NCI-H2029 treated with DMSO at 0.1 percent for 48 hours (cell line): ENCODE measurements at regions not wholly inside any gene's neighbourhood (a gene's known extent, or its start where the extent isn't known, plus 50 kb on each side); places are given as distances from the start of the nearest gene placed in this dataset.

ENCODE experiments used
- DNase-seq: peaks from one replicate; lab custom pipeline; 2025; lab: John Stamatoyannopoulos, UW

DNA sequence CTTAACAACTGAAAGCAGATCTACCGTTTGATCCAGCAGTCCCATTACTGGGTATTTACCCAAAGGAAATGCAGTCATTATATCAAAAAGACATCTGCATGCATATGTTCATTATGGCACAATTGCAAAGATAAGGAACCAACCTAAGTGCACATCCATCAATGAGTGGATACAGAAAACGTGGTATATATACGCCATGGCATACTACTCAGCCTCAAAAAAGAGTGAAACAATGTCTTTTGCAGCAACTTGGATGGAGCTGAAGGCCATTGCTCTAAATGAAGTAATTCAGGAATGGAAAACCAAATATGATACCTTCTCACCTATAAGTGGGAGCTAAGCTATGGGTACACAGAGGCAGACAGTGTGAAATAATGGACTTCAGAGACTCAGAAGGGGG, 169.3 kb downstream of the ZBTB18 start:
- DNase-seq: no peak

DNA sequence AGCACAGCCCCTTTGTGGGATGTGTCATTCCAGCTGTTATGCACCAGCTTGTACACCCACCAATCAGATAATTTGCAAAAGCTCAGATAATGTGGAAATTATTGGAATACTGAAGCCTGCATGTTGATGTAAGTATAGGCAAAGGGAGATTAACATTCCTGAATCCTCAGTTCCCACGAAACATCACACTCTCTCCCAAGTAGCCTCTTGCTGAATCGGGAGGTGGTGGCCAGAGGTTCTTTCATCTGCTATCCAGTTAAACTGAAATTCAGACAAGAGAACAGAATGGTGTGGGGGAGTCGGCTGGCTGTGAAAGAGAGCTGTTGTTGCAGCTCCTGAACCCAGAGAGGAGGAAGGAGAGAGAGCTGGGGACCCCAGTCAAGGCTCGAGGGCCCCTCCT, 170.9 kb downstream of the ZBTB18 start:
- DNase-seq: no peak

- DNase-seq: no peak
Observed at GRCh38 chr1:244224487-244225430, 173.7 kb downstream of the ZBTB18 start.

- DNase-seq: no peak
Observed at GRCh38 chr1:244226435-244226834, 175.4 kb downstream of the ZBTB18 start.

- DNase-seq: no peak
Observed at GRCh38 chr1:244230470-244230869, 179.4 kb downstream of the ZBTB18 start.

- no peak for DNase-seq
Observed at GRCh38 chr1:244231193-244231571, 180.1 kb downstream of the ZBTB18 start.

- peak; percentile 62 for DNase-seq
Observed at GRCh38 chr1:244231572-244232315, 180.7 kb downstream of the ZBTB18 start.

- DNase-seq: no peak
Observed at GRCh38 chr1:244234009-244234643, 183.0 kb downstream of the ZBTB18 start.

DNA sequence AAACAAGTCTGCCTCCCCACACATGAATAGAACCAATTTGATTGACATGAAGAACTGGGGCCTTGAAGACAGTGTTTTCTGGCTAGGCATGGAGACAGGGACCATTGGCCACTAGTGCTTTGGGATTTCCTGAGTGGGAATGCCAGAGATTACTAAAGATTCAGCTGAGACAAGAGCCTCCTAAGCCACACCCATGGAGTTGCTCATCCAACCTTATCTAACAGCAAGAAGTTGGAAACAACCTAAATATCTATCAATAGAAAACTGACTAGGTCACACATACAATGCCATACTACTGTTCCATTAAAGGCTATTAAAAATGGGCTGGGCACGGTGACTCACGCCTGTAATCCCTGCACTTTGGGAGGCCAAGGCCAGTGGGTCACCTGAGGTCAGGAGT, 184.1 kb downstream of the ZBTB18 start:
- DNase-seq: no peak

DNA sequence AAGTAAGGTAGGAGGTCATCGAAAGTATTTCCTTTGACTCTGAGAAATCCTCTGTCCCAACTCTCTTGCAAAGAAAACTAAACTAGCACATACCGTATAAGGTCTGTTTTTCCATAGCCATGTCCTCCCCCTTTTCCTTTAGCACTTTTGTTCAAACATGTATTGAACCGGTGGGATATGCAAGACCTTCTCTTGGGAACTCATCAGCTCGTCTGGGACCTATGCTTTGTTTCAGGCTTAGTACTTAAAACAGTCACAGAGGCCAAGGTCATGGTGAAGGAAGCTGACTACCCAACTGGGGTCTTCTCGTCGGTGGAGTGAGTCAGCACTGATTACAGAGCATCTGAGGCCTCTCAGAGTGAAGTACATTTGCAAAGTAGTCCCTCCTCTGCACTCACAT, 185.0 kb downstream of the ZBTB18 start:
- no peak for DNase-seq

DNA sequence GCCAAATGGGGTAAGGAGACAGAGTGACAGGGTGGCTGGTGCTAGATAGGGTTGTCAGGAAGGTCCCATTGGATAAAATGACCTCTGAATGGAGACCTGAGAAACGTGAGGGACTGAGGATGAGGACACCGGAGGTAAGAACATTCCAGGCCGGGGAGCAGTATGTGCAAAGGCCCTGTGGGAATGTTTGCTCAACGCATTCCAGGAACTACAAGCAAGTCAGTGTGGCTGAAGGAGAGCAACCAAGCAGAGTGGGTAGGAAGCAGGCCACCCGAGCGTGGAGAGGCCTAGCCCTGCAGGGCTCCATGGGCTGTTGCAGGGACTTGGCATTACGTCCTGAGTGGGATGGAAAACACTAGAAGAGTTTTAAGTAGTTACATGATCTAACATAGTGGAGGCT, 185.6 kb downstream of the ZBTB18 start:
- DNase-seq: no peak

GRCh38 chr1:244237445-244237844, 186.4 kb downstream of the ZBTB18 start:
- DNase-seq: no peak

DNA sequence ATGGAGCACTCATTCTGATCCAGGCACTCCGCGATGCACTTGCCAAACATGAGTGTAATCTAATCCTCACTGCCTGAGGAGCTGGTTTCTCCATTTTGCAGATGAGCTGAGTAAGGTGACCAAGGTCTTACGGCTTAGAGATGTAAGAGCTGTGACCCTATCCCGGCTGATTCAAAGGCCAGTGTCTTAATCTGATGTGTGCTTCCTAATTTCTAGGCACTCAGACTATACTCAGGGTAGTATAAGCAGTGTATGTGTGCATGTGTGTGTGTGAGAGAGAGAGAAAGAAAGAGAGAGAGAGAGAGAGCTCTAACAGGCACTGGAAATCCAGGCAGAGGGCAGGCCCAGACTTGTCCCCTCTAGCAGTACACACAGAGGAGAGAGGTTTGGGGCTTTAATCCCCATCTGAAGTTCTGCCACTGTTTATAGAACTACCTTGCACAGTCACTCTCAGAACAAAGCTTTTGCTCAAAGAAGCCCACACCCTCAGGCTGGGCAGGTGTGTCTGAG, 188.2 kb downstream of the ZBTB18 start:
- no peak for DNase-seq

DNA sequence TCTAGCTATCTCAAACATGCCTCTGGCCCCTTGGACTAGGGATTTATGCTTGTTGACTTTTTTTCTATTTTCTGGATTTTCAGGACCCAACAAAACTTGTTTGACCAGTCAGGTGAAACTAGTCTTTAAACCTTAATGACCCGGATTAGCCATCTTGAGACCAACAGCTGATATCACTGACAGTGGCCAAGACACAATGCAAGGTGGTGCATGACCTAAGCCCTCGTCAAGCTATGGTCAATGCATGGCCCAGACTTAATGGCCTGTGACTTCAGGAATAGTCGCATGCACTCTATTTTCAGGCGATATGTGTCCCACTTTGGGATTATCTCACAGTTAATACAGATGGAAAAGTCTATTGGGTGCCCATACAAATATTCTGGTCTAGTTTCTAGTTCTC, 190.4 kb downstream of the ZBTB18 start:
- DNase-seq: no peak

DNA sequence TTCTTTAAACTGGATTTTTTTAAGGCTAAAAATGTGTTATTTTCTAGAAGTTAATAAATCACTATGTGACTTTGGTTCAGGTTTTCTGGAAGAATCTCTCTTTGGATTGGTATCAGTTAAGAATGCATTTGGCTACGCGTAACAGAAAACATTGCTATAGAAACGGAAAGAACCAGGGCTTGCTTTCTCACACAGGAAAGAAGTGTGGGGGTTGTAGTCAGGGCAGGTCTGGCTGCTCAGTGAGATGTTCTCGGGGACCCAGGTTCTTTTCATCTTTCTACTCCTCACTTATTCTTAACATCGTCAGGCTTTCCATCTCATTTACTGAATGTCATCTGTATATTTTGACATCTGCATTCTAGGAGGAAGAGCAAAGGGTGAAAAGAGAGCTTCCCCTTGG, 191.4 kb downstream of the ZBTB18 start:
- no peak for DNase-seq

DNA sequence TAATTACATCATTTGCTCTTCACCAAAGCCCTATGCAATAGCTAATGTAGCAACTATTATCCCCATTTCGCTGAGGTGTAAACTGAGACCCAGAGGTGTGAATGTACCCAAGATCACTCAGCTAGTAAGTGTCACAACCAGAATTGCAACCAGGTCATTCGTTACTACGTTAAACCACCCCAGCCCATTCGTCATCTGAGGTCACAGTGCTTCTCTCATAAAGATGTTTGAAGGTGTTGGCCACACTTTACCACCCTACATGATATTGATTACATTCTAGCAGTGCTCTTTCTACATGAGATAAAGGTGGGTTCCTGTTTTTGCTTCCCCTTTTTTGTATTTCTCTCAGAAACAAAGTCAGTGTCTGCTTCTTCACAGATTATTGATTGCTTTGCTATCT, 195.3 kb downstream of the ZBTB18 start:
- DNase-seq: no peak

GRCh38 chr1:244248426-244248825, 197.3 kb downstream of the ZBTB18 start:
- DNase-seq: no peak

DNA sequence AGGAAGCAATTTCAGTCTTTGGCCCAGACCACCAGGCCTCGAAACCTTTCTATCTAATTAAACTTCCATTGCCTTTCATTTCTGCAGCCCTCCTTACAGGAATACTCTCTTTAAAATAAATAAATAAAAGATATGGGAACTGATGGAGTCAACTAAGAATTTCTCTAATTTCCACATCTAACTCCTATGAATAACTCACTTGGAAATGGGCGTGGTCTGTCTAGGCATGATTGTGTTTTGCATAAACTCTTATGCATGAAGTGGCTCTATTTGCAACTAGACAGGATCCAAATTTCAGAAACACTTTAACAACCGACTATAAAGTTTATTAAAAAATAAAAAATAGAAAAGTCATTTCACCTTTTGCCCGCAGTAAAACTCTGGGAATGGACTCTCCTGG, 199.5 kb downstream of the ADSS2 start:
- no peak for DNase-seq

- DNase-seq: no peak
Observed at GRCh38 chr1:244254467-244254866, 197.2 kb downstream of the ADSS2 start.

GRCh38 chr1:244255426-244255965, 196.2 kb downstream of the ADSS2 start:
- no peak for DNase-seq

- no peak for DNase-seq
Observed at GRCh38 chr1:244256086-244256676, 195.5 kb downstream of the ADSS2 start.

DNA sequence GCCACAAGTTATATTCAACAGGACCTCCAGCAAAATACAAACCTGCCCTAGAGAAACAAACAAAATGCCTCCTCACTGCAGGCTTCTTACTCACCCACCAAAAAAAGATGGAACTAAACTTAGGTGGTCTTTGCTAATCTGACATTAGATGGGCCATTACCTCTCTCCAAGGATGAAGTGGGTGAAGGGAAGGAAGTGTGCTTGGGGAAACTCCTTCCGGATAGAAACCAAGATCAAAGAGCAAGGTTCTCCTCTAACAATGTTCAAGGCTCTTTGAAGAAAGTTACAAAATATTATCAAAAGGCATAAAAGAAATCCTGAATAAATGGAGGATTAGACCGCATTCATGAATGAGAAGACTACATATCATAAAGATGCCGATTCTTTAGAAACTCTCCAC, 187.5 kb downstream of the ADSS2 start:
- no peak for DNase-seq
